ENCODE measurements at regions not wholly inside any gene's neighbourhood (a gene's known extent, or its start where the extent isn't known, plus 50 kb on each side); places are given as distances from the start of the nearest gene placed in this dataset.

GRCh38 chr6:16884526-16884925 lies 123.3 kb upstream of the ATXN1 start:
- TF ChIP-seq GATA2 (IDR thresholded peaks at IDR 0.05; ENCODE audit: low read depth, low read length) (no peak), GATA3 (IDR thresholded peaks at IDR 0.05; ENCODE audit: low read depth, low read length) (no peak)
